Neural cell (in vitro differentiated cells): ENCODE measurements at regions not wholly inside any gene's neighbourhood (a gene's known extent, or its start where the extent isn't known, plus 50 kb on each side); places are given as distances from the start of the nearest gene placed in this dataset.

Experiments used
- H2AFZ ChIP-seq: fragments of 200-600, 300-800 bp; sonication (generic), shearing (Covaris generic); 2 replicates; pipeline ENCODE4 v1.6.0; 2014; ENCODE audit warnings: low read depth, mild to moderate bottlenecking, antibody characterized with exemption, low read length, moderate library complexity
- H3F3A ChIP-seq: fragments of 200-600 bp; shearing (Covaris generic); 2 replicates; pipeline ENCODE4 v1.6.1; 2016; ENCODE audit warnings: mild to moderate bottlenecking, moderate library complexity, mixed read lengths, antibody characterized with exemption, low read length; ENCODE audit not compliant: insufficient read depth, poor library complexity, severe bottlenecking
- H3K27ac ChIP-seq: fragments of 200-600, 300-800 bp; sonication (generic), shearing (Covaris generic); 2 replicates; pipeline ENCODE4 v1.5.1; 2014; ENCODE audit warnings: mild to moderate bottlenecking, low read length, moderate library complexity
- H3K27me3 ChIP-seq: fragments of 300-800, 200-600 bp; sonication (generic), shearing (Covaris generic); 2 replicates; pipeline ENCODE4 v1.6.0; 2014; ENCODE audit warnings: mild to moderate bottlenecking, low read depth, low read length, moderate library complexity; ENCODE audit not compliant: insufficient read depth
- H3K36me3 ChIP-seq: fragments of 300-800, 200-600 bp; sonication (generic), shearing (Covaris generic); 2 replicates; pipeline ENCODE4 v1.5.1; 2014; ENCODE audit warnings: mild to moderate bottlenecking, antibody characterized with exemption, low read length, moderate library complexity; ENCODE audit not compliant: insufficient read depth
- H3K4me2 ChIP-seq: fragments of 300-800, 200-600 bp; sonication (generic), shearing (Covaris generic); 2 replicates; pipeline ENCODE4 v1.6.0; 2014; ENCODE audit warnings: mild to moderate bottlenecking, low read length
- H3K4me3 ChIP-seq: fragments of 300-800, 200-600 bp; sonication (generic), shearing (Covaris generic); 2 replicates; pipeline ENCODE4 v1.5.1; 2014; ENCODE audit warnings: mild to moderate bottlenecking, low read length, moderate library complexity
- H3K79me2 ChIP-seq: fragments of 200-600 bp; shearing (Covaris generic); replicated peaks from 2 replicates; pipeline ENCODE4 v1.6.0; 2014; ENCODE audit warnings: mild to moderate bottlenecking, low read length, moderate library complexity; ENCODE audit not compliant: insufficient read depth
- H3K9ac ChIP-seq: fragments of 300-800, 200-600 bp; sonication (generic), shearing (Covaris generic); 2 replicates; pipeline ENCODE4 v1.6.1; 2016; ENCODE audit warnings: mild to moderate bottlenecking, low read length, mixed read lengths
- H3K9me2 ChIP-seq: fragments of 200-600 bp; shearing (Covaris generic); 2 replicates; pipeline ENCODE4 v1.6.1; 2016; ENCODE audit warnings: mild to moderate bottlenecking, low read length, mixed read lengths; ENCODE audit not compliant: insufficient read depth
- H3K9me3 ChIP-seq: fragments of 200-600, 300-800 bp; sonication (generic), shearing (Covaris generic); 2 replicates; pipeline ENCODE4 v1.6.1; 2016; ENCODE audit warnings: mild to moderate bottlenecking, mixed run types, low read length, moderate library complexity, mixed read lengths
- H4K20me1 ChIP-seq: fragments of 200-600 bp; shearing (Covaris generic); 2 replicates; pipeline ENCODE4 v1.6.1; 2016; ENCODE audit warnings: mild to moderate bottlenecking, mixed run types; ENCODE audit not compliant: insufficient read depth
- EP300 ChIP-seq: fragments of 450-650 bp; conservative IDR thresholded peaks from 2 replicates; pipeline ENCODE4 v1.6.1; 2014; ENCODE audit warnings: antibody characterized with exemption, mild to moderate bottlenecking, moderate library complexity; ENCODE audit not compliant: poor library complexity, severe bottlenecking
- EZH2 ChIP-seq: fragments of 200-600, 300-800 bp; shearing (Covaris generic), sonication (generic); IDR thresholded peaks from 2 replicates; pipeline ENCODE4 v1.6.1; 2014; ENCODE audit warnings: antibody characterized with exemption, low read length, borderline replicate concordance, mild to moderate bottlenecking; ENCODE audit not compliant: insufficient read depth, poor library complexity, severe bottlenecking
- MXI1 ChIP-seq: fragments of 450-650 bp; conservative IDR thresholded peaks from 2 replicates; pipeline ENCODE4 v1.6.1; 2014; ENCODE audit warnings: antibody characterized with exemption, mild to moderate bottlenecking; ENCODE audit not compliant: poor library complexity, severe bottlenecking
- POLR2AphosphoS5 ChIP-seq: IDR thresholded peaks from 2 replicates; pipeline ENCODE4 v1.6.1; 2012
- RAD21 ChIP-seq: fragments of 450-650 bp; conservative IDR thresholded peaks from 2 replicates; pipeline ENCODE4 v1.6.1; 2014; ENCODE audit warnings: antibody characterized with exemption, mild to moderate bottlenecking, moderate library complexity
- SMC3 ChIP-seq: fragments of 450-650 bp; conservative IDR thresholded peaks from 2 replicates; pipeline ENCODE4 v1.6.1; 2014; ENCODE audit warnings: antibody characterized with exemption, mild to moderate bottlenecking, moderate library complexity; ENCODE audit not compliant: poor library complexity
- TAF1 ChIP-seq: IDR thresholded peaks from 2 replicates; pipeline ENCODE4 v1.6.1; 2012; ENCODE audit warnings: low read depth
- TF ChIP-seq, protein P1 (sequence below): fragments of 450-650 bp; IDR thresholded peaks from 2 replicates; pipeline ENCODE4 v1.5.1; 2014; ENCODE audit warnings: antibody characterized with exemption, mild to moderate bottlenecking, moderate library complexity; ENCODE audit not compliant: poor library complexity, severe bottlenecking
- TF ChIP-seq, protein P2 (sequence below): IDR thresholded peaks from 2 replicates; pipeline ENCODE4 v1.6.1; 2012; ENCODE audit warnings: borderline replicate concordance

DNA sequence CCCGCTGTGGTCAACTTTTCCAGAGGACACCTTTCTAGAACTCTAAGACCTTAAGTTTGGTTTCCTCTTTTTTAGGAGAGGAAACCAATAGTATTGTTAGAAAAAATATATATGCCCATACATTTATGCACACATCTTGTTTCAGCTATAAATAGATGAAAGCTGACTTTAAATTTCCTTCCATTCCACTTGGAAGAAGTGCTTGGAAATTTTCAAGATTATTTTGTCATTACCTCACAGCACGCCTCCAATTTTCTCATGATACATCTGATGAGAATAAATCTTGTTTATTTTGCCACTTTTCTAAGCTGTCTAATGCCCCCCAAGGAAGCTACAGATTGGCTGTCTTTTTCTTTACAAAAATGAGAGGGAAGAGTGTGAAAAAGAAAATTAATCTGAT, 65.8 kb downstream of the NIBAN1 start:
- no peak overlapping the region for H3K9ac ChIP-seq
- no peak overlapping the region for H2AFZ ChIP-seq
- no peak overlapping the region for H3K4me2 ChIP-seq
- no peaks in the 10 kb centered on the region for H3K27me3 ChIP-seq
- H4K20me1 ChIP-seq, result no peaks in the 10 kb centered on the region
- H3K9me2 ChIP-seq, result no peaks in the 10 kb centered on the region
- H3K27ac ChIP-seq, result no peak overlapping the region
- no peaks in the 10 kb centered on the region for H3K9me3 ChIP-seq
- no peak overlapping the region for H3K4me3 ChIP-seq
- no peaks in the 10 kb centered on the region for H3K79me2 ChIP-seq
- H3K36me3 ChIP-seq, result no peaks in the 10 kb centered on the region
- H3F3A ChIP-seq, result no peaks in the 10 kb centered on the region
- TF ChIP-seq, protein P1, sequence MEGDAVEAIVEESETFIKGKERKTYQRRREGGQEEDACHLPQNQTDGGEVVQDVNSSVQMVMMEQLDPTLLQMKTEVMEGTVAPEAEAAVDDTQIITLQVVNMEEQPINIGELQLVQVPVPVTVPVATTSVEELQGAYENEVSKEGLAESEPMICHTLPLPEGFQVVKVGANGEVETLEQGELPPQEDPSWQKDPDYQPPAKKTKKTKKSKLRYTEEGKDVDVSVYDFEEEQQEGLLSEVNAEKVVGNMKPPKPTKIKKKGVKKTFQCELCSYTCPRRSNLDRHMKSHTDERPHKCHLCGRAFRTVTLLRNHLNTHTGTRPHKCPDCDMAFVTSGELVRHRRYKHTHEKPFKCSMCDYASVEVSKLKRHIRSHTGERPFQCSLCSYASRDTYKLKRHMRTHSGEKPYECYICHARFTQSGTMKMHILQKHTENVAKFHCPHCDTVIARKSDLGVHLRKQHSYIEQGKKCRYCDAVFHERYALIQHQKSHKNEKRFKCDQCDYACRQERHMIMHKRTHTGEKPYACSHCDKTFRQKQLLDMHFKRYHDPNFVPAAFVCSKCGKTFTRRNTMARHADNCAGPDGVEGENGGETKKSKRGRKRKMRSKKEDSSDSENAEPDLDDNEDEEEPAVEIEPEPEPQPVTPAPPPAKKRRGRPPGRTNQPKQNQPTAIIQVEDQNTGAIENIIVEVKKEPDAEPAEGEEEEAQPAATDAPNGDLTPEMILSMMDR, result no peak
- no peak for TF ChIP-seq MXI1

DNA sequence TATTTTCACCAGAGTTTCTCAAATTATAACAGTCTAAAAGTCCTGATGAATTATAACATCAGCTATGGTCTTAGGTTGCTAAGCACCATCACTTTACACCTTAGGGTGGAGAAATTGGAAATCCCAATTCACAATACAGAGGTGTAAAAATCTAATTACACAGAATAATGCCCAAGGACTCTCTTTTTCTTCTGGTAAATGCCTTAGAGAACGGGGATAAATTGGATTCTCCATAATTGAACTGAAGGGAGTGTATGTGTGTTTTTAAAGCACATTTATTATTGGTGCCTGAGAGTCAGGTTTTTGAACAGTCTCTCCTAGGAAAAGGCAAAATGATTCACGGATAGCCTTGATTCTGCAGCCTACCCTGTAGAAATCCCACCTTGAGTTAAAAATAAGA, 66.8 kb downstream of the NIBAN1 start:
- no peaks in the 10 kb centered on the region for H3K9me3 ChIP-seq
- H3K27ac ChIP-seq, result no peak overlapping the region
- TF ChIP-seq SMC3 (no peak), TAF1 (no peak), MXI1 (no peak), POLR2AphosphoS5 (no peak), EP300 (no peak), RAD21 (no peak), EZH2 (no peak)
- TF ChIP-seq, protein P1, result no peak
- TF ChIP-seq, protein P2, sequence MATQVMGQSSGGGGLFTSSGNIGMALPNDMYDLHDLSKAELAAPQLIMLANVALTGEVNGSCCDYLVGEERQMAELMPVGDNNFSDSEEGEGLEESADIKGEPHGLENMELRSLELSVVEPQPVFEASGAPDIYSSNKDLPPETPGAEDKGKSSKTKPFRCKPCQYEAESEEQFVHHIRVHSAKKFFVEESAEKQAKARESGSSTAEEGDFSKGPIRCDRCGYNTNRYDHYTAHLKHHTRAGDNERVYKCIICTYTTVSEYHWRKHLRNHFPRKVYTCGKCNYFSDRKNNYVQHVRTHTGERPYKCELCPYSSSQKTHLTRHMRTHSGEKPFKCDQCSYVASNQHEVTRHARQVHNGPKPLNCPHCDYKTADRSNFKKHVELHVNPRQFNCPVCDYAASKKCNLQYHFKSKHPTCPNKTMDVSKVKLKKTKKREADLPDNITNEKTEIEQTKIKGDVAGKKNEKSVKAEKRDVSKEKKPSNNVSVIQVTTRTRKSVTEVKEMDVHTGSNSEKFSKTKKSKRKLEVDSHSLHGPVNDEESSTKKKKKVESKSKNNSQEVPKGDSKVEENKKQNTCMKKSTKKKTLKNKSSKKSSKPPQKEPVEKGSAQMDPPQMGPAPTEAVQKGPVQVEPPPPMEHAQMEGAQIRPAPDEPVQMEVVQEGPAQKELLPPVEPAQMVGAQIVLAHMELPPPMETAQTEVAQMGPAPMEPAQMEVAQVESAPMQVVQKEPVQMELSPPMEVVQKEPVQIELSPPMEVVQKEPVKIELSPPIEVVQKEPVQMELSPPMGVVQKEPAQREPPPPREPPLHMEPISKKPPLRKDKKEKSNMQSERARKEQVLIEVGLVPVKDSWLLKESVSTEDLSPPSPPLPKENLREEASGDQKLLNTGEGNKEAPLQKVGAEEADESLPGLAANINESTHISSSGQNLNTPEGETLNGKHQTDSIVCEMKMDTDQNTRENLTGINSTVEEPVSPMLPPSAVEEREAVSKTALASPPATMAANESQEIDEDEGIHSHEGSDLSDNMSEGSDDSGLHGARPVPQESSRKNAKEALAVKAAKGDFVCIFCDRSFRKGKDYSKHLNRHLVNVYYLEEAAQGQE, result no peak
- H3K4me3 ChIP-seq, result no peak overlapping the region
- H2AFZ ChIP-seq, result no peak overlapping the region
- no peaks in the 10 kb centered on the region for H3K27me3 ChIP-seq
- no peaks in the 10 kb centered on the region for H3K9me2 ChIP-seq
- no peaks in the 10 kb centered on the region for H3F3A ChIP-seq
- no peaks in the 10 kb centered on the region for H3K36me3 ChIP-seq
- H3K9ac ChIP-seq, result no peak overlapping the region
- no peaks in the 10 kb centered on the region for H3K79me2 ChIP-seq
- no peak overlapping the region for H3K4me2 ChIP-seq
- no peaks in the 10 kb centered on the region for H4K20me1 ChIP-seq
